ENCODE measurements at regions not wholly inside any gene's neighbourhood (a gene's known extent, or its start where the extent isn't known, plus 50 kb on each side); places are given as distances from the start of the nearest gene placed in this dataset.

DNA sequence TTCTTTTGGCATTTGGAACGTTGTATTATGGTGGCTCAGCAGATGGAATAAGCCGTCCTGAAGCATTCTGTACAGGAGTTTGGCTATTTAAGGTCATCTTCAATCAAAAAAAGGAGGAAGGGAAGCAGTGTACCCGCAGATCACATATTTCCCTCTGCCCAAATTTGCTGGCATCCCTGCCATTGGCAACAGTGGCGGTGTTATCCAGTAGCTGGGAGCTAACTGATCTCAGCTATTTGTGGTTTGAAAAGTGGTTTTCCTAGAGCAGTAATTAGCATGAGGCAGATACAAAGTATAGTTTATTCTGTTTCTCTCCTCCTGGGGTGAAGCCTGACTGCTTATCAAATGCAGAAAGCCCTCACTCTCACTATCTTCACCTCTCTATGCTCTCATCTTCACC is 576.8 kb downstream of the QKI start:
- no peak for ATAC-seq
- intact Hi-C loops (cut with DNase I) = no loop called here

DNA sequence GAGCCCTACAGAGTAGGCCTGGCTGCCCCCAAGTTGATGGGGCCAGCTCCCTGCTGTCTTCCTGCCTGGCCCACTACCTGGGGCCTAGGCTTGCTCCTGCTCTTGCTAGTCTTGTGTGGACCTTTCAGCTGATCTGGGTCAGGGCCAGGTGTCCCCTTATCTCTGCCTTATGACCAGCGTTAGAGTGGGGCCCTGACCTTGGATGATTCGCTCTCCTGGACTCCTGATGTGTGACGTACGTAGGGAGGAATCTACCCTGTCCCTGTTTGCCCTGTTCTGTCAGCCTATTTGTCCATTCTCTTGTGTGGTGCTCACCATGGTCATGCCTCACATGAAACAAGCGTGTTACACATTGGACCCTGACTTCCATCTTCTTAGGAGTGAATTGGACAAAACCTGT is 571.8 kb downstream of the QKI start:
- no peaks in the 10 kb centered on the region for H3K27me3 ChIP-seq
- H3K9me3 ChIP-seq = no peaks in the 10 kb centered on the region
- no peak overlapping the region for H3K27ac ChIP-seq
- H3K4me3 ChIP-seq = no peak overlapping the region
- TF ChIP-seq, protein P1, sequence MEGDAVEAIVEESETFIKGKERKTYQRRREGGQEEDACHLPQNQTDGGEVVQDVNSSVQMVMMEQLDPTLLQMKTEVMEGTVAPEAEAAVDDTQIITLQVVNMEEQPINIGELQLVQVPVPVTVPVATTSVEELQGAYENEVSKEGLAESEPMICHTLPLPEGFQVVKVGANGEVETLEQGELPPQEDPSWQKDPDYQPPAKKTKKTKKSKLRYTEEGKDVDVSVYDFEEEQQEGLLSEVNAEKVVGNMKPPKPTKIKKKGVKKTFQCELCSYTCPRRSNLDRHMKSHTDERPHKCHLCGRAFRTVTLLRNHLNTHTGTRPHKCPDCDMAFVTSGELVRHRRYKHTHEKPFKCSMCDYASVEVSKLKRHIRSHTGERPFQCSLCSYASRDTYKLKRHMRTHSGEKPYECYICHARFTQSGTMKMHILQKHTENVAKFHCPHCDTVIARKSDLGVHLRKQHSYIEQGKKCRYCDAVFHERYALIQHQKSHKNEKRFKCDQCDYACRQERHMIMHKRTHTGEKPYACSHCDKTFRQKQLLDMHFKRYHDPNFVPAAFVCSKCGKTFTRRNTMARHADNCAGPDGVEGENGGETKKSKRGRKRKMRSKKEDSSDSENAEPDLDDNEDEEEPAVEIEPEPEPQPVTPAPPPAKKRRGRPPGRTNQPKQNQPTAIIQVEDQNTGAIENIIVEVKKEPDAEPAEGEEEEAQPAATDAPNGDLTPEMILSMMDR (IDR thresholded peaks at IDR 0.05) = no peak
- H3K36me3 ChIP-seq = no peaks in the 10 kb centered on the region
- H3K4me1 ChIP-seq = no peaks in the 10 kb centered on the region
- intact Hi-C loops (cut with DNase I) = no loop called here
- DNase-seq (no peak), ATAC-seq (peak; percentile 17)

More for the DNA sequence above, 576.8 kb downstream of the QKI start:
- no peak overlapping the region for H3K27ac ChIP-seq
- no peaks in the 10 kb centered on the region for H3K27me3 ChIP-seq
- no peak for DNase-seq
- H3K4me1 ChIP-seq = no peaks in the 10 kb centered on the region
- TF ChIP-seq, protein P1 (IDR thresholded peaks at IDR 0.05) = no peak
- no peaks in the 10 kb centered on the region for H3K36me3 ChIP-seq
- H3K9me3 ChIP-seq = no peaks in the 10 kb centered on the region
- no peak overlapping the region for H3K4me3 ChIP-seq

DNA sequence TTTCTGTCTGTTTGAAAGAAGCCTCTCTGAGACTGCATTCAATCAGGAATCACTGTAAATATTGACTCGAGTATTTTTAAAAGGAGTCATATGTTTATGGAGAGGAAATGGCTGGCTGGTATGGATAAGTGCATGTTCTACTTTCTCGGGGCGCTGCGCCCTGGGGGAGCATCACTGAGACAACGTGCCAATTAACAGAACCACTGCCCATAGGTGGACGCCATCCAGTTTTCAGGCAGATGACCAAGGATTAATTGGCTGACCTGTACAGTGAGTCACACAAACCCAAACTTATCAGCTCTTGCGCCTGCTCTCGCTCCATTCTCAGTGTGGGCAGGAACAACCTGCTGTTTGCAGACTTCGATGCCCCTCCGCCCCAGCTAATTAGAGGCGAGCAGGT is 571.2 kb downstream of the QKI start:
- Histone ChIP-seq H3K36me3 (no peaks in the 10 kb centered on the region), H3K27me3 (no peaks in the 10 kb centered on the region), H3K4me3 (no peak overlapping the region), H3K9me3 (no peaks in the 10 kb centered on the region), H3K27ac (no peak overlapping the region), H3K4me1 (no peaks in the 10 kb centered on the region)
- DNase-seq (no peak), ATAC-seq (peak; percentile 51)
- intact Hi-C loops (cut with DNase I) = no loop called here
- TF ChIP-seq, protein P1 (IDR thresholded peaks at IDR 0.05) = no peak

DNA sequence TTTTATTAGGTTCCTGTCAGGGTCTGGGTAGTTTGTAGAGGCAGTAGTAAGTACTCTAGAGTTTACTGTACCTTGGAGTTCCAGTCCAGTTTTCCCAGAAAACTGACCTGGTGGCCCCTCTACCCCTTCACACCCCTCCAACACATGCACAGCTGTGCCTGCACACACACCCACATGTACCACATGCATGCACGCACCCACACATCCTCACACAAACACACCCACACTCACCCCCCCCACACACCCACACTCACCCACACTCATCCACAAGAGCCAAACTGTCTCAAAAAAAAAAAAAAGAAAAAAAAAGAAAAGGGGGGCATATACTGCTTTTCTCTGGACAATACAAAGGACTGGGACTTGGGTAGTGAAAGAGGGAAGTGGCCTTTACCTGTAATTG is 570.5 kb downstream of the QKI start:
- H3K27me3 ChIP-seq = no peaks in the 10 kb centered on the region
- ATAC-seq (peak; percentile 31), DNase-seq (no peak)
- H3K27ac ChIP-seq = no peak overlapping the region
- H3K4me1 ChIP-seq = no peaks in the 10 kb centered on the region
- no peak overlapping the region for H3K4me3 ChIP-seq
- H3K9me3 ChIP-seq = no peaks in the 10 kb centered on the region
- H3K36me3 ChIP-seq = no peaks in the 10 kb centered on the region
- TF ChIP-seq, protein P1 (IDR thresholded peaks at IDR 0.05) = no peak
- intact Hi-C loops (cut with DNase I) = no loop called here

DNA sequence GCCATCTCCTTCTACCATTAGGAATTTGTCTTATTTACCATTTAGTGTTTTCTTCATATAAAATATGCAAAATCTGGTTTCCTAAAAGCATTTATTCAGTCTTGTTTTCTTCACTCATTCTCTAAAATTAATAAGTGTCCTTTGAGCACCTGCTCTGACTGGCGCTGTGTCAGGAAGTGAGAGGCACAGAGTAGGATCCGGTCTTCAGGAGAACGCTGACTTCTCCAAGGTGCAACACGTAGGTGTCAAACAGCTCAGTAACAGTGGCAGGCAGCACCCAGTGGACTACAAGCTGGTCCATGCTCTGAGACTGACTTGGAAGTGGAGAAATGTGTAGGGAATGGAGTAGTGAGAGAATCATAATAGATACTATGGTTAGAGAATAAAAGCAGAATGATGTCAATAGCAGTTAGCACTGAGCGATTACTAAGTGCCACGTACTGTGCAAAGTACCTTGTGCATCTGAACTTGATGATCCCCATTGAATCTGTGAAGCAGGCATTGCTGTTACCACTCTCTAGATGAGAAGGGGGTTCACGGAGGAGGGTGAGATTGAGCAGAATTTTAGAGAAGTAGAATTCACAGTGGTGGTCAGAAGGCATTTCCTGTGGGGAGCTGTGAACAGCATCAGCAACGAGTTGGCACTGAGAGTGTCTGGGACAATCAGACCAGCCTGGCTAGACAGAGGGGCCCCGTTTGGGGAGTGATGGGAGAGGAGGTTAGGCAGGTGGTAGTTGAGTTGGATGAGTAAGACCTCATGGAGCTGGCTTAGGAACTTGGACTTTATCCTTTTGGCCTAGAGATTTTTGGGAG is 569.8 kb downstream of the QKI start:
- Histone ChIP-seq H3K36me3 (no peaks in the 10 kb centered on the region), H3K4me3 (no peak overlapping the region), H3K27me3 (no peaks in the 10 kb centered on the region), H3K9me3 (no peaks in the 10 kb centered on the region), H3K4me1 (no peaks in the 10 kb centered on the region), H3K27ac (no peak overlapping the region)
- DNase-seq (no peak), ATAC-seq (no peak)
- TF ChIP-seq, protein P1 (IDR thresholded peaks at IDR 0.05) = no peak
- intact Hi-C loops (cut with DNase I) = no loop called here
